Anterior cingulate cortex (tissue), 58 donors: ENCODE measurements at regions not wholly inside any gene's neighbourhood (a gene's known extent, or its start where the extent isn't known, plus 50 kb on each side); places are given as distances from the start of the nearest gene placed in this dataset.
A peak's percentile ranks its signal among the peaks of the same experiment; 100 is the strongest.

Experiments
- DNase-seq, 58 donors: peaks; one replicate each; lab custom pipeline; 2025; lab: John Stamatoyannopoulos, UW

- DNase-seq: peak in 41 of 58 donors; percentile 9 to 84 (median 36)
Observed at GRCh38 chr12:24562771-24563431, 386.0 kb downstream of the BCAT1 start.

GRCh38 chr12:24561882-24562770 lies 386.8 kb downstream of the BCAT1 start:
- DNase-seq: peak in 52 of 58 donors; percentile 17 to 84 (median 61)

- DNase-seq: peak in 7 of 58 donors; percentile 23 to 70 (median 40)
Observed at GRCh38 chr12:24561411-24561871, 387.5 kb downstream of the BCAT1 start.

- DNase-seq: peak in 10 of 58 donors; percentile 3 to 34 (median 16)
Observed at GRCh38 chr12:24560831-24561271, 388.1 kb downstream of the BCAT1 start.

GRCh38 chr12:24560192-24560775 lies 388.6 kb downstream of the BCAT1 start:
- DNase-seq: no peak

GRCh38 chr12:24557738-24558137 lies 391.2 kb downstream of the BCAT1 start:
- DNase-seq: no peak

GRCh38 chr12:24555730-24556129 lies 393.2 kb downstream of the BCAT1 start:
- DNase-seq: no peak

GRCh38 chr12:24554612-24555295 lies 394.1 kb downstream of the BCAT1 start:
- DNase-seq: peak in 9 of 58 donors; percentile 2 to 46 (median 26)

GRCh38 chr12:24553259-24553658 lies 395.6 kb downstream of the BCAT1 start:
- no peak for DNase-seq

GRCh38 chr12:24551163-24551786 lies 397.6 kb downstream of the BCAT1 start:
- no peak for DNase-seq

- DNase-seq: no peak
Observed at GRCh38 chr12:24550609-24551008, 398.3 kb downstream of the BCAT1 start.

- no peak for DNase-seq
Observed at GRCh38 chr12:24546661-24547060, 402.2 kb downstream of the BCAT1 start.

- no peak for DNase-seq
Observed at GRCh38 chr12:24546084-24546483, 402.8 kb downstream of the BCAT1 start.

GRCh38 chr12:24544368-24544767 lies 404.5 kb downstream of the BCAT1 start:
- no peak for DNase-seq

- DNase-seq: no peak
Observed at GRCh38 chr12:24541193-24541871, 407.6 kb downstream of the BCAT1 start.

- DNase-seq: no peak
Observed at GRCh38 chr12:24539646-24540045, 409.3 kb downstream of the BCAT1 start.

GRCh38 chr12:24537083-24537860 lies 411.6 kb downstream of the BCAT1 start:
- DNase-seq: no peak

GRCh38 chr12:24535334-24536069 lies 413.4 kb downstream of the BCAT1 start:
- DNase-seq: no peak
